ENCODE measurements at regions not wholly inside any gene's neighbourhood (a gene's known extent, or its start where the extent isn't known, plus 50 kb on each side); places are given as distances from the start of the nearest gene placed in this dataset.

GRCh38 chr4:11194431-11194830 lies 234.3 kb downstream of the HS3ST1 start:
- no peak for DNase-seq (ENCODE audit: low read depth in 3 of 3, low spot score in 2 of 3)

- DNase-seq (ENCODE audit: low read depth in 3 of 3, low spot score in 2 of 3) = no peak
Measured at GRCh38 chr4:11189756-11190155, 238.9 kb downstream of the HS3ST1 start.

GRCh38 chr4:11183356-11183740 lies 245.3 kb downstream of the HS3ST1 start:
- no peak for DNase-seq (ENCODE audit: low read depth in 3 of 3, low spot score in 2 of 3)

- DNase-seq (ENCODE audit: low read depth in 3 of 3, low spot score in 2 of 3) = no peak
Measured at GRCh38 chr4:11182586-11183355, 245.9 kb downstream of the HS3ST1 start.

GRCh38 chr4:11182031-11182430 lies 246.7 kb downstream of the HS3ST1 start:
- no peak for DNase-seq (ENCODE audit: low read depth in 3 of 3, low spot score in 2 of 3)

GRCh38 chr4:11179796-11180195 lies 248.9 kb downstream of the HS3ST1 start:
- no peak for DNase-seq (ENCODE audit: low read depth in 3 of 3, low spot score in 2 of 3)

GRCh38 chr4:11178433-11178832 lies 250.3 kb downstream of the HS3ST1 start:
- no peak for DNase-seq (ENCODE audit: low read depth in 3 of 3, low spot score in 2 of 3)

GRCh38 chr4:11175374-11175773 lies 253.3 kb downstream of the HS3ST1 start:
- no peak for DNase-seq (ENCODE audit: low read depth in 3 of 3, low spot score in 2 of 3)

GRCh38 chr4:11166606-11167005 lies 262.1 kb downstream of the HS3ST1 start:
- DNase-seq (ENCODE audit: low read depth in 3 of 3, low spot score in 2 of 3) = no peak

- no peak for DNase-seq (ENCODE audit: low read depth in 3 of 3, low spot score in 2 of 3)
Measured at GRCh38 chr4:11166034-11166433, 262.7 kb downstream of the HS3ST1 start.

GRCh38 chr4:11165052-11165451 lies 263.6 kb downstream of the HS3ST1 start:
- DNase-seq (ENCODE audit: low read depth in 3 of 3, low spot score in 2 of 3) = no peak

GRCh38 chr4:11160288-11160687 lies 268.4 kb downstream of the HS3ST1 start:
- no peak for DNase-seq (ENCODE audit: low read depth in 3 of 3, low spot score in 2 of 3)

GRCh38 chr4:11158971-11159370 lies 269.7 kb downstream of the HS3ST1 start:
- no peak for DNase-seq (ENCODE audit: low read depth in 3 of 3, low spot score in 2 of 3)

- DNase-seq (ENCODE audit: low read depth in 3 of 3, low spot score in 2 of 3) = no peak
Measured at GRCh38 chr4:11155208-11155867, 273.4 kb downstream of the HS3ST1 start.

GRCh38 chr4:11153171-11153750 lies 275.4 kb downstream of the HS3ST1 start:
- no peak for DNase-seq (ENCODE audit: low read depth in 3 of 3, low spot score in 2 of 3)

- no peak for DNase-seq (ENCODE audit: low read depth in 3 of 3, low spot score in 2 of 3)
Measured at GRCh38 chr4:11152684-11153083, 276.0 kb downstream of the HS3ST1 start.

GRCh38 chr4:11151500-11151899 lies 277.2 kb downstream of the HS3ST1 start:
- no peak for DNase-seq (ENCODE audit: low read depth in 3 of 3, low spot score in 2 of 3)

- DNase-seq (ENCODE audit: low read depth in 3 of 3, low spot score in 2 of 3) = no peak
Measured at GRCh38 chr4:11149612-11150259, 279.0 kb downstream of the HS3ST1 start.

GRCh38 chr4:11139871-11140270 lies 288.8 kb downstream of the HS3ST1 start:
- DNase-seq (ENCODE audit: low read depth in 3 of 3, low spot score in 2 of 3) = no peak

- no peak for DNase-seq (ENCODE audit: low read depth in 3 of 3, low spot score in 2 of 3)
Measured at GRCh38 chr4:11138964-11139363, 289.7 kb downstream of the HS3ST1 start.

- no peak for DNase-seq (ENCODE audit: low read depth in 3 of 3, low spot score in 2 of 3)
Measured at GRCh38 chr4:11134705-11135104, 294.0 kb downstream of the HS3ST1 start.

- no peak for DNase-seq (ENCODE audit: low read depth in 3 of 3, low spot score in 2 of 3)
Measured at GRCh38 chr4:11133868-11134267, 294.8 kb downstream of the HS3ST1 start.

Measured in right renal cortex interstitium (tissue), 3 donors.